ENCODE measurements at regions not wholly inside any gene's neighbourhood (a gene's known extent, or its start where the extent isn't known, plus 50 kb on each side); places are given as distances from the start of the nearest gene placed in this dataset.

DNA sequence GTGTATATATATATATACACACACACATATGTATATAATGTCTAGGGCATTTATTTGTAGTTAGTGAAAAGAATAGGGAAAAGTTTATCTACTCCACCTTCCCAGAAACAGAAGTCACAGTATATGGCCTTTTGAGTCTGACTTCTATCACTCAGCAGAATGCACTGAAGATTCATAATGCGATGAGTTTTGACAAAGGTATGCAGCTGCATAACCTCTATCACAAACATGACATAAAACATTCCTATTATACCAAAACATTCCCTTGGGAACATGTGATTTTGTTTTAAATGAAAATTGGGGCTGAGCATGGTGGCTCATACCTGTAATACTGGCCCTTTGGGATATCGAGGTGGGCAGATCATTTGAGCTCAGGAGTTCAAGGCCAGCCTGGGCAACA lies 137.3 kb upstream of the EEPD1 start:
- Histone ChIP-seq H3K79me1 (ENCODE audit: low read depth in 1 of 2, low read length in 2 of 2) (no peaks in the 10 kb centered on the region), H3K56ac (ENCODE audit: extremely low read depth, insufficient read depth, low read length) (no peak overlapping the region), H4K8ac (ENCODE audit: low read depth in 2 of 2, low read length in 2 of 2) (0 out of 4 replicates have a peak overlapping the region, but pooled peaks of 1 of the 2 experiments have one; percentile 33), H3K36me3 (ENCODE audit: control insufficient read depth, insufficient read depth, low read length) (no peaks in the 10 kb centered on the region), H4K91ac (ENCODE audit: insufficient read depth, low read depth, low read length) (no peak overlapping the region; the same call in 1 of the 2 replicates), H2BK20ac (ENCODE audit: low read depth, low read length) (no peak overlapping the region), H3K18ac (ENCODE audit: low read depth, low read length) (no peak overlapping the region), H3K14ac (replicated peaks; ENCODE audit: low read depth, low read length) (no peak overlapping the region), H3K4me2 (ENCODE audit: low read depth, low read length) (no peak overlapping the region), H3K23ac (ENCODE audit: low read depth, low read length) (no peak overlapping the region), H3K27me3 (ENCODE audit: control insufficient read depth, insufficient read depth, low read length) (peaks cover 7% of the 10 kb centered on the region), H2BK5ac (ENCODE audit: low read depth, low read length, poor library complexity, severe bottlenecking) (no peak overlapping the region), H2AK5ac (ENCODE audit: low read depth, low read length) (0 out of 2 replicates have a peak overlapping the region, but pooled peaks have one; percentile 32), H4K5ac (ENCODE audit: low read depth, low read length) (no peak overlapping the region), H3K9me1 (ENCODE audit: insufficient read depth, low read length) (peaks cover 5% of the 10 kb centered on the region; the same call in 1 of the 2 replicates), H2AK9ac (replicated peaks; ENCODE audit: low read depth, low read length, poor library complexity) (no peak overlapping the region), H3K27ac (ENCODE audit: insufficient read depth, low read length) (no peak overlapping the region), H4K20me1 (ENCODE audit: insufficient read depth, low read length) (no peaks in the 10 kb centered on the region), H2BK120ac (ENCODE audit: low read depth, low read length) (peak overlapping the region; percentile 70; the same call in 1 of the 2 replicates), H3K4me3 (ENCODE audit: insufficient read depth, low read depth, low read length) (no peak overlapping the region), H2AFZ (replicated peaks; ENCODE audit: low read length, poor library complexity) (no peak overlapping the region), H3K9me3 (ENCODE audit: control insufficient read depth, insufficient read depth, low read length) (peaks cover 3% of the 10 kb centered on the region; the same call in 1 of the 2 replicates), H2BK15ac (ENCODE audit: low read depth, low read length) (no peak overlapping the region), H3K4me1 (ENCODE audit: control insufficient read depth, insufficient read depth, low read length) (peaks cover 8% of the 10 kb centered on the region), H3K4ac (ENCODE audit: low read depth, low read length) (peak overlapping the region; percentile 52; the same call in 1 of the 2 replicates), H3K9ac (ENCODE audit: low read depth, low read length) (no peak overlapping the region)
- in situ Hi-C loops (cut with MboI; ENCODE audit: low sequenced_read_pairs) (no loop called here), dilution Hi-C loops (cut with HindIII; ENCODE audit: low sequenced_read_pairs, unreplicated experiment) (no loop called here), intact Hi-C loops (cut with micrococcal nuclease) (no loop called here)
- ATAC-seq (ENCODE audit: low read depth) = peak; percentile 79
- no CpG with 5 or more reads among the region's 2 CpGs for WGBS, 2 experiments (ENCODE audit: extremely low coverage in 2 of 2, insufficient read length in 1 of 2)
- BruUV-seq (replicated peaks) = no TSS peak
- peak; percentile 65 for DNase-seq
- CTCF ChIA-PET = no interaction called here
- POLR2A ChIA-PET (ENCODE audit: unreplicated experiment) = no interaction called here
- TF ChIP-seq ELK1 (IDR thresholded peaks at IDR 0.05; ENCODE audit: borderline replicate concordance, low read depth, low read length) = no peak
- TF ChIP-seq, protein P1, sequence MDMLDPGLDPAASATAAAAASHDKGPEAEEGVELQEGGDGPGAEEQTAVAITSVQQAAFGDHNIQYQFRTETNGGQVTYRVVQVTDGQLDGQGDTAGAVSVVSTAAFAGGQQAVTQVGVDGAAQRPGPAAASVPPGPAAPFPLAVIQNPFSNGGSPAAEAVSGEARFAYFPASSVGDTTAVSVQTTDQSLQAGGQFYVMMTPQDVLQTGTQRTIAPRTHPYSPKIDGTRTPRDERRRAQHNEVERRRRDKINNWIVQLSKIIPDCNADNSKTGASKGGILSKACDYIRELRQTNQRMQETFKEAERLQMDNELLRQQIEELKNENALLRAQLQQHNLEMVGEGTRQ (IDR thresholded peaks at IDR 0.05; ENCODE audit: low read depth, low read length) = no peak
- no peak for TF ChIP-seq FOS (IDR thresholded peaks at IDR 0.05; ENCODE audit: low read depth, low read length)
- TF ChIP-seq POLR2A (IDR thresholded peaks at IDR 0.05; ENCODE audit: low read depth, low read length) = no peak
- no peak for TF ChIP-seq NFE2L2 (IDR thresholded peaks at IDR 0.05; ENCODE audit: low read depth, low read length)
- no peak for TF ChIP-seq MAZ (IDR thresholded peaks at IDR 0.05; ENCODE audit: borderline replicate concordance, low read depth, low read length)
- no peak for TF ChIP-seq RCOR1 (IDR thresholded peaks at IDR 0.05; ENCODE audit: insufficient replicate concordance, low read length)
